H1 (cell line): ENCODE measurements at regions not wholly inside any gene's neighbourhood (a gene's known extent, or its start where the extent isn't known, plus 50 kb on each side); places are given as distances from the start of the nearest gene placed in this dataset.

ENCODE experiments used
- CTCF ChIA-PET: fragments of 300-600 bp; sonication (Branson Sonifier 250); formaldehyde crosslinking; loops from one replicate; lab custom pipeline; 2021; ENCODE audit not compliant: partially characterized antibody; lab: Charles Lee
- POLR2A ChIA-PET: fragments of 300-600 bp; sonication (Branson Sonifier 250); formaldehyde crosslinking; loops from one replicate; lab custom pipeline; 2021; ENCODE audit warnings: inconsistent platforms; ENCODE audit not compliant: partially characterized antibody; lab: Charles Lee
- DNase-seq, 2 experiments: peaks; one replicate each; pipeline versions ENCODE4 v3.0.0 to v3.0.0-alpha.2; 2010 to 2022; ENCODE audit warnings: low spot score in 2 of 2, low read depth in 1 of 2, mixed read lengths in 1 of 2
- FAIRE-seq: peaks from 2 replicates; lab custom pipeline; 2011; peaks lifted over from hg19 to GRCh38; lab: Jason Lieb, UNC
- H2AFZ ChIP-seq: 2 replicates; pipeline ENCODE4 v1.8.1; 2012; ENCODE audit warnings: low read length, inconsistent platforms
- H2AK5ac ChIP-seq: 2 replicates; pipeline ENCODE4 v1.6.1; 2013; ENCODE audit warnings: low read depth, low read length
- H2BK120ac ChIP-seq: replicated peaks from 2 replicates; pipeline ENCODE3; 2013; ENCODE audit warnings: low read depth, low read length, inconsistent platforms
- H2BK12ac ChIP-seq: 2 replicates; pipeline ENCODE4 v1.6.1; 2013; ENCODE audit warnings: low read depth, low read length
- H2BK15ac ChIP-seq: 2 replicates; pipeline ENCODE4 v1.6.1; 2013; ENCODE audit warnings: low read length
- H2BK20ac ChIP-seq: 2 replicates; pipeline ENCODE4 v1.6.1; 2013; ENCODE audit warnings: low read length
- H2BK5ac ChIP-seq: 2 replicates; pipeline ENCODE4 v1.6.1; 2013; ENCODE audit warnings: low read depth, low read length
- H3K14ac ChIP-seq: 2 replicates; pipeline ENCODE4 v1.6.1; 2013; ENCODE audit warnings: inconsistent platforms; ENCODE audit not compliant: insufficient read length
- H3K18ac ChIP-seq: 2 replicates; pipeline ENCODE4 v1.6.1; 2013; ENCODE audit warnings: low read length; ENCODE audit errors: extremely low read depth
- H3K23ac ChIP-seq: 2 replicates; pipeline ENCODE4 v1.6.1; 2013; ENCODE audit warnings: inconsistent platforms; ENCODE audit not compliant: insufficient read length
- H3K23me2 ChIP-seq: 2 replicates; pipeline ENCODE4 v1.6.1; 2013; ENCODE audit warnings: low read depth, low read length
- H3K27ac ChIP-seq: 2 replicates; pipeline ENCODE4 v1.6.1; 2011; ENCODE audit warnings: low read depth, low read length, inconsistent platforms
- H3K27me3 ChIP-seq, 4 experiments: replicated peaks in 1 of 4; 1 replicate in 1 of 4; 2 replicates in 3 of 4; pipeline versions ENCODE4 v1.6.1 to v1.8.1; 2011 to 2013; ENCODE audit warnings: low read length in 3 of 4, mild to moderate bottlenecking in 3 of 4, inconsistent platforms in 2 of 4, mixed read lengths in 2 of 4, moderate library complexity in 1 of 4; ENCODE audit not compliant: control insufficient read depth in 3 of 4, insufficient read depth in 3 of 4; ENCODE audit errors: extremely low read depth in 1 of 4
- H3K36me3 ChIP-seq, 4 experiments: 2 replicates each; pipeline versions ENCODE4 v1.6.1 to v1.8.1; 2011 to 2013; ENCODE audit warnings: mild to moderate bottlenecking in 4 of 4, low read length in 3 of 4, moderate library complexity in 2 of 4, control low read depth in 1 of 4, inconsistent platforms in 1 of 4; ENCODE audit not compliant: insufficient read depth in 4 of 4, control insufficient read depth in 2 of 4
- H3K4ac ChIP-seq: replicated peaks from 2 replicates; pipeline ENCODE3; 2013; ENCODE audit warnings: low read length, low read depth, mixed read lengths, inconsistent platforms; ENCODE audit not compliant: insufficient read length
- H3K4me1 ChIP-seq, 4 experiments: replicated peaks in 1 of 4; 1 replicate in 1 of 4; 2 replicates in 3 of 4; pipeline versions ENCODE4 v1.6.1 to v1.8.1; 2011 to 2013; ENCODE audit warnings: low read length in 3 of 4, inconsistent platforms in 2 of 4, mixed read lengths in 1 of 4; ENCODE audit not compliant: insufficient read depth in 4 of 4, control insufficient read depth in 3 of 4
- H3K4me2 ChIP-seq, 2 experiments: 2 replicates each; pipeline versions ENCODE4 v1.6.1 to v1.8.1; 2011 to 2013; ENCODE audit warnings: low read depth in 2 of 2, low read length in 2 of 2, control low read depth in 1 of 2, inconsistent platforms in 1 of 2, mild to moderate bottlenecking in 1 of 2; ENCODE audit not compliant: insufficient read depth in 1 of 2
- H3K4me3 ChIP-seq, 4 experiments: fragments of 200-600, 300-600 bp in 1 of 4; sonication (generic), shearing (Covaris generic), sonication (Bioruptor Twin) in 1 of 4; 2 replicates each; pipeline versions ENCODE4 v1.5.1 to v1.8.1; 2011 to 2016; ENCODE audit warnings: low read length in 4 of 4, low read depth in 3 of 4, control low read depth in 2 of 4, inconsistent platforms in 2 of 4, mild to moderate bottlenecking in 2 of 4, mixed read lengths in 1 of 4, moderate library complexity in 1 of 4; ENCODE audit not compliant: insufficient read depth in 2 of 4; ENCODE audit errors: extremely low read depth in 1 of 4
- H3K56ac ChIP-seq: replicated peaks from 2 replicates; pipeline ENCODE3; 2013; ENCODE audit warnings: low read depth, mild to moderate bottlenecking, mixed read lengths, low read length, inconsistent platforms; ENCODE audit not compliant: insufficient read length
- H3K79me1 ChIP-seq: 2 replicates; pipeline ENCODE4 v1.6.1; 2013; ENCODE audit warnings: low read depth, low read length, control low read depth
- H3K79me2 ChIP-seq, 2 experiments: 2 replicates each; pipeline versions ENCODE4 v1.6.1 to v1.8.1; 2012 to 2013; ENCODE audit warnings: low read length in 2 of 2, mild to moderate bottlenecking in 2 of 2, inconsistent platforms in 1 of 2; ENCODE audit not compliant: insufficient read depth in 2 of 2, control insufficient read depth in 1 of 2
- H3K9ac ChIP-seq, 4 experiments: replicated peaks in 1 of 4; 1 replicate in 1 of 4; 2 replicates in 3 of 4; pipeline versions ENCODE4 v1.6.1 to v1.8.1; 2011 to 2013; ENCODE audit warnings: low read depth in 3 of 4, low read length in 3 of 4, control low read depth in 2 of 4, mild to moderate bottlenecking in 2 of 4, moderate library complexity in 2 of 4, inconsistent platforms in 1 of 4; ENCODE audit errors: extremely low read depth in 1 of 4
- H3K9me3 ChIP-seq, 2 experiments: 2 replicates each; pipeline versions ENCODE4 v1.6.1 to v1.8.1; 2012 to 2013; ENCODE audit warnings: mild to moderate bottlenecking in 2 of 2, moderate library complexity in 2 of 2, control low read depth in 1 of 2, inconsistent platforms in 1 of 2, low read depth in 1 of 2, low read length in 1 of 2, mixed read lengths in 1 of 2; ENCODE audit not compliant: insufficient read depth in 2 of 2
- H4K20me1 ChIP-seq, 2 experiments: replicated peaks in 1 of 2; 2 replicates each; pipeline versions ENCODE3 to v1.8.1; 2011 to 2013; ENCODE audit warnings: inconsistent platforms in 2 of 2, low read length in 2 of 2, mild to moderate bottlenecking in 1 of 2; ENCODE audit not compliant: insufficient read depth in 2 of 2, control insufficient read depth in 1 of 2
- H4K5ac ChIP-seq: 2 replicates; pipeline ENCODE4 v1.6.1; 2013; ENCODE audit warnings: low read length, low read depth, mixed read lengths, inconsistent platforms; ENCODE audit not compliant: insufficient read length
- H4K8ac ChIP-seq: 2 replicates; pipeline ENCODE4 v1.8.0; 2013; ENCODE audit warnings: mild to moderate bottlenecking, moderate library complexity, low read length, inconsistent platforms; ENCODE audit not compliant: insufficient read depth; ENCODE audit errors: extremely low read depth
- H4K91ac ChIP-seq: replicated peaks from 2 replicates; pipeline ENCODE3; 2013; ENCODE audit warnings: low read length, mixed read lengths, inconsistent platforms; ENCODE audit not compliant: insufficient read length
- POLR2AphosphoS5 ChIP-seq: IDR thresholded peaks from 2 replicates; pipeline ENCODE4 v1.6.1; 2011; ENCODE audit warnings: low read depth, low read length
- SP2 ChIP-seq: IDR thresholded peaks from 2 replicates; pipeline ENCODE4 v1.6.1; 2012; ENCODE audit warnings: mild to moderate bottlenecking, low read length, inconsistent platforms
- SP4 ChIP-seq: IDR thresholded peaks from 2 replicates; pipeline ENCODE4 v1.6.1; 2012; ENCODE audit warnings: low read length, inconsistent platforms
- WGBS, 2 experiments: shearing (Covaris generic) in 1 of 2; methylation state at CpG; one replicate each; pipeline versions ENCODE4 v1.1.6 to v1.1.7; 2013 to 2015; ENCODE audit warnings: low lambda C conversion rate in 2 of 2, mixed read lengths in 2 of 2, inconsistent platforms in 1 of 2, low coverage in 1 of 2, missing lambda C conversion rate in 1 of 2; ENCODE audit not compliant: insufficient replicate concordance in 2 of 2, insufficient coverage in 1 of 2, insufficient read length in 1 of 2; ENCODE audit errors: extremely low coverage in 1 of 2, missing lambda C conversion rate in 1 of 2; 5-methylcytosine and 5-hydroxymethylcytosine counted together

DNA sequence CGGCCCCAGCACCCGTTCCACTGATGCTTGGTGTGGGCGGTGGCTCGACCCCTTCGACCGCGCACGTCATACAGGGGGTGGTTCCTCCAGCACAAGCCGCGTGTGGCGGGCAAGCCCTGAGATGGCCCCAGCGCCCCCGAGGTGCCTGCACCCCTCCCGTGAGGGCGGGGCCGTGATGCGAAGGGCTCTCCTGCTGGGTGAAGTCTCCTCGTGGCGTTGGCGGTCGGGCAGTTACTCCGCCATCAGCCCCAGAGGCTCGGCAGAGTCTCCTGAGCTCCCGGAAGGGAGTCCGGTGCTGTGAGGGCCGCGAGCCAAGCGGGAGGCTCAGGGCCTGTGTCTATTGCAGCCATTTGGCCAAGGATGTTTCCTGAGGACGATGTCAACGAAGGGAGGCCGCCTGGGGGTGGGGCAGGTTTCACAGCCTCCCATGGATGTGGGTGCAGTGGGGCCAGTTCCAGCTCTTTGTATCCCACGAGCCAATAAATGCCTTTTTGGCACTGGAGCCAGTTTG lies 78.1 kb upstream of the GALNT9 start:
- Histone ChIP-seq H3K56ac (no peak overlapping the region), H3K9me3 (no peaks in the 10 kb centered on the region; a peak in 1 of 4 replicates), H3K79me1 (no peaks in the 10 kb centered on the region), H3K18ac (no peak overlapping the region), H2BK15ac (no peak overlapping the region), H2AFZ (no peak overlapping the region), H3K27ac (no peak overlapping the region), H2BK120ac (no peak overlapping the region), H3K36me3 (no peaks in the 10 kb centered on the region), H4K5ac (no peak overlapping the region), H3K14ac (no peak overlapping the region), H2BK12ac (no peak overlapping the region), H4K20me1 (peaks cover 0 to 2% of the 10 kb centered on the region in 2 experiments), H4K91ac (no peak overlapping the region), H3K4me1 (no peaks in the 10 kb centered on the region; a peak in 1 of 7 replicates), H3K4me2 (no peak overlapping the region), H2BK20ac (no peak overlapping the region), H3K4ac (no peak overlapping the region), H3K23me2 (no peaks in the 10 kb centered on the region; the same call in 1 of the 2 replicates), H3K4me3 (no peak overlapping the region), H3K23ac (no peak overlapping the region), H3K9ac (no peak overlapping the region), H2BK5ac (no peak overlapping the region), H3K79me2 (no peaks in the 10 kb centered on the region), H3K27me3 (peaks cover 0 to 13% (median 7%) of the 10 kb centered on the region in 4 experiments; a peak in 4 of 7 replicates), H2AK5ac (no peak overlapping the region), H4K8ac (no peak overlapping the region)
- WGBS, 2 experiments, result 90% methylated on average over 32 of the region's 32 CpGs; no CpG with 5 or more reads in 1 of the 2 experiments
- CTCF ChIA-PET, result interaction anchor here (1.5 to 3.3 kb wide), 2 partner anchors 8 to 214 kb away, joined by 5 to 17 read pairs; no protein-coding TSS in a partner anchor
- DNase-seq, result no peak
- FAIRE-seq, result no peak
- no peak for TF ChIP-seq POLR2AphosphoS5
- TF ChIP-seq SP2, result no peak
- TF ChIP-seq SP4, result no peak
- POLR2A ChIA-PET, result interaction anchor here (1.4 kb wide), 1 partner anchor 18 kb away, joined by 3 read pairs; no protein-coding TSS in a partner anchor
